GM18909 (cell line): ENCODE measurements at regions not wholly inside any gene's neighbourhood (a gene's known extent, or its start where the extent isn't known, plus 50 kb on each side); places are given as distances from the start of the nearest gene placed in this dataset.

Experiments
- ATAC-seq: cut with Tn5 transposase; IDR thresholded peaks from one replicate; pipeline ENCODE4 v1.9.1; 2021; ENCODE audit warnings: mild to moderate bottlenecking; ENCODE audit not compliant: unreplicated experiment, poor library complexity

DNA sequence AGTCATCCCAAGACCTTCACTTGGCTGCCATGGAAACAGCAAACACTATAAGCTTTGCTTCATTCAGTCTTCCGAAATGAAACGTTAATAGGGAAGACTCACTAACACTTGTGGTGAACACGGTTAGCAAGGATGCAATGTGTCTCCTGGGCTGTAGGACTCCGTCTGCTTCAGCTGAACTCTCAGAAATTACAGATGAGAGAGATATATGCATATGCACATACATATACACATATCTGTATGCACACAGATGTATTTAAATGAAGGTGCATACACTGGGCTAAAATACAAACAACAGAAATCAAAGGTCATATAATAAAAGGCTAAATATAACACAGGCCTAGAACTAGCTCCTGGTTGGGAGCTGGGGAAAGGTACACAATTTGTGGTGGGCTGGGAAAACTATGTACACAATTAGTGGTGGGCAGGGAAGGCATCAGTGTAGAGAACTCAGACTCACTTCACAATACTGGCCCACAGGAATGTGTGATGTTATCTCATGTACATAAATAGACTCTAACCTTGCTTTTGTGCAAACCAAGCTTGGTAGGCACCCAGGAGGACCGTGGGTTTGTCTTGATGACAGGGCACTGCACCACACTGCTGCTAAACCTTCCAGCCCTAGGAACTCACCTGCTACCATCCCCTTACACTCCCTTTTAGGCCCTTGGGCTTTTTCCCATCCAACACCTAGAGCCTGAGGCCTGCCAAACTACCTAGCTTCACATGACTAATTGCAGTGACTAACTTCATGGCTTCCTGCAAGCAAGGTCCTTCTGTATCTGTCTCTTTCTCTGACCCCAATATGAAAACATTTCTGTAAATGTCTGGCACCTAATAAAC is 873.1 kb downstream of the NSUN3 start:
- no peak for ATAC-seq

DNA sequence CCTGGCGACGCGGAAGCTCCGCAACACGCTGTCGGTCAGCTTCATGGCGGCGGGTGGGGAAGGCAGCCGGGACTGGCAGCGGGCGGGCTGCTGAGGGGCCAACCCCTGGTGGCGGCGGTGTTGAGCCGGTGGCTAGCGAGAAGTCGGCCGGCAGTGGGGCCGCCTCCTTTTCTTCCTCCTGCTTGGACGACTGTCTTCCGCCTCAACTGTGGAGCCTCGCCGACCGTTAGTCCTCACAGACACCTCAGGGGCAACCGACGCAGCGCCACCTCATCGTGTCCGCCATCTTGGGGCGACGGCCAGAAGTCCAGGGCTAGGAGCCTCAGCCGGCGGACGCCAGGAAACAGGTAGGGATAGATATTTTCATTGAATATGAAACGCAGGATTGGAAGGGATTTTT is 875.1 kb downstream of the NSUN3 start:
- ATAC-seq = no peak

DNA sequence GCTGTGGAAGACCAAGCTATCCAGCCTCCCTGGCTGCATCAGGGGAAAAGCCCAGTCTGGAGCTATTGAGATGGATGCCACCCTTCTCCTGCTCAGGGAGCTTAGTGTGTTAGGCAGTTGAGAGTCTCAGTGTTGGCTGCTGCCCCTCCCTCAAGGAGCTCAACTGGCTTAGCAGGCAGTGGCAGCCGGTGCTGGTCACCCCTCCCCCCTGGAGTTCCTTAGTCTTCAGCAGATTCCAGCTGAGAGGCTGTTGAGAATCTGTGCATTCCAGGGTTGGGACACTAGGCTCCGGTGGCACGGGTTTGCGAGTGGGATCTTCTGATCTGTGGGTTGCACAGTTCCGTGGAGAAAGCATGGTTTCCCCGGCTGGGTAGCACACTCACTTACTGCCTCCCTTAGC is 883.8 kb downstream of the NSUN3 start:
- no peak for ATAC-seq

DNA sequence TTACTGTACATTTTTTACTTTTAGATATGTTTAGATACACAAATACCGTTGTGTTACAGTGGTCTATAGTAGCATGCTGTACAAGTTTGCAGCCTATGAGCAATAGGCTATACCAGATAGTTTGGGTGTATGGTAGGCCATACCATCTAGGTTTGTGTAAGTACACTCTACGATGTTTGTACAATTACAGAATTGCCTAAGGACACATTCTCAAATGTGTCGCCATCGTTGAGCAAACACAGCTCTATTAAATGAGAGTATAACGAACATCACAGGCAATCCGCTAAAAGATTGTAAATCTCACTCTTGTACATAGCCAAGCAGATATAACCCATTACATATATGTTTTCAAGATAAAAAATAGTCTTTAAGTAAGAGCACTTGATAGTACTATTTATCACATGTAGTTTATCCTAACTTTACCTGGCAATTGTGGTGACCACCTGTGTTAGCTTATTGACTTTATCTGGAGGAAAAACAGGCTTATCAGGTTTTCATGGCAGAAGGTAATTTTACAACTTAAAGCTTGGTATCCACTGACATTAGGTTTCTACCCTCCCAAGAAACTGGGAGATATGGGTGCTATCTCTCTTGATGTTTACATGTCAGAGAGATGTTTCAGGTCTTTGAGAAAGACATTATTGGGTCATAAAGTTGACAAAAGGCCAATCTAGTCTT is 898.7 kb downstream of the NSUN3 start:
- ATAC-seq = no peak

DNA sequence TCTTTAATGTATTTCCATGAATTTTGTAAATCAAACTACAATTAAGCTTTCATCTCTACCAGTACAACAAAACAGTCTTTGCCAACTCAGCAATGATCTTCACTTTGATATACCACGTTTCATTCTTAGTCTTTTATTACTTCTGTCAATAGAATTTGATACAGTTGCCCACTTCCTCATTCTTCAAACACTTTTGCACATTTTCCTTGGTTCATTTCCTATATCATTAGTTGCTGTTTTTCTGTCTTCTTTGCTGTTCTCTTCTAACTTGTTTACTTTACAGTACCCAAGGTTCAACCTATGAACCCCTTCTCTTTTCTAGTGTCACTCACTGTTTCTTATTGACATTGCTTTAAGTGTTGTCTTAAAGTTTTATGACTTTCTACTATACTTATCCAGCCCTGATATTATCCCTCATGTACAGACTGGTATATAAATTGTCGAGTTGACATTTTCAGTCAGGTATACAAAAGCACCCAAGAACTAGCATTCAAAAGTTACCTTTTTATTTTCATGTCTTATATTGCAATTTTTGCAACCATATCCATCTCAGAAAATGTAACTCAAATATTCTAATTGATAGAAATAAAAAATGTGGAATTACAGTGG is 903.1 kb downstream of the NSUN3 start:
- no peak for ATAC-seq

DNA sequence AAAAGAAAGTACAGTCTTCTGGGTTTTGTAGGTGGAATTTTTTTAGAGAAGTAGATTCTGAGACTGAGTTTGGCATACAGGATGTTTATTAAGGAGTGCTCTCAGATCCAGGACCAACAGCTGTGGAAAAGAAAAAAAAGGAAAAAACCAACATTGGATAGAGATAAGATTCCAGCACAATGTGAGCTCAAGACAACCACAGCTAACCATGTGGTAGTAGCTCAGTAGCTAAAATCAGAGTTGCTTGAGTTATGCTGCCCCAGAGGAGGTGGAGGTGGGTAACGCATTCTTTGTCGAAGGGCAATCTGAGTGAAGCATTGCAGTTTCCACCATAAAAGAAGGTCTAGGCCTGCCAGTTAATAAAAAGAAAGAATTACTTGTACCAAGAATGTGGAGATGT is 904.3 kb downstream of the NSUN3 start:
- no peak for ATAC-seq

DNA sequence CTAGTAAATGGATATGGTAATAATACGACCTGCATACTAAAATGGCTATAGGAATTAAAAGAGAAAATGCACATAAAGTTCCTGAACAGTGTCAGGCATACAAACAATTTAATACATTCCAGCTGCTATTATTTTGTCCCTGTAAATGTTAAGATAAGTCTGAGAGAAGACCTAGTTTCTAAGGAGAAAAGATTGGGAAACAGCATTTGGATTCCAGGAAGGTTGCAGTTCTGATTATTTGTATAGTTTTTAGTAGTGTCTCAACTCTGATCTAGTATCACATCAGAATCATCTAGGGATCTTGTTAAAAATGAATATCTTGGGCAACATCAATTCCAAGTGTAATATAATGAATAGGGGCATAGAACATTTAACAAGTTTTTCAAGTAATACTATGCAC is 905.7 kb downstream of the NSUN3 start:
- no peak for ATAC-seq

DNA sequence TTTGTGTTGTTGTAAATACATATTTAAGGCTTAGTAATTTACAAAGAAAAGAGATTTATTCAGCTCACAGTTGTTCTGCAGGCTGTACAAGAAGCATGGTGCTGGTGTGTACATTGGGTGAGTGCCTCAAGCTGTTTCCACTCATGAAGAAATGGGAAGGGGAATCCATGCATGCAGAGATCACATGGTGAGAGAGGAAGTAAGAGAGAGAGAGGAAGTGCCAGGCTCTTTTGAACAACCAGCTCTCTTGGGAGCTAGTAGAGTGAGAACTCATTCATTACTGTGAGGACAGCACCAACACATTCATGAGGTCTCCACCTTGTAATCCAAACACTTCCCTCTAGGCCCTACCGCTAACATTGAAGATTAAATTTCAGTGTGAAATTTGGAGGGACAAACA is 909.2 kb downstream of the NSUN3 start:
- no peak for ATAC-seq

DNA sequence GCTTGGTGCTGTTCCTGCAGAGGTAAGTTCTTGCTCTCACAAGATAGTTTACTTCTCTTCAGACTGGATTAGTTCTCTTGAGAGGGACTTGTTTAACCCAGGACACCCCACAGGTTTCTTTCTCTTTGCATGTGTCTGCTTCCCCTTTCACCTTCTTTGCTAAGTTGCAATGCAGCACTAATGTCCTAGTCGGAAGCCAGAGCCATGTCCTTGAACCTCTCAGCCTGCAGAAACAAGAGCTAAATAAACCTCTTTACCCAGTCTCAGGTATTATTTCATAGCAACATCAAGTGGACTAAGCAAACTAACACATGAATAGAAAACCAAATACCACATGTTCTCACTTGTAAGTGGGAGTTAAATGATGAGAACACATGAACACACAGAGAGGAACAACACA is 915.2 kb downstream of the NSUN3 start:
- no peak for ATAC-seq

DNA sequence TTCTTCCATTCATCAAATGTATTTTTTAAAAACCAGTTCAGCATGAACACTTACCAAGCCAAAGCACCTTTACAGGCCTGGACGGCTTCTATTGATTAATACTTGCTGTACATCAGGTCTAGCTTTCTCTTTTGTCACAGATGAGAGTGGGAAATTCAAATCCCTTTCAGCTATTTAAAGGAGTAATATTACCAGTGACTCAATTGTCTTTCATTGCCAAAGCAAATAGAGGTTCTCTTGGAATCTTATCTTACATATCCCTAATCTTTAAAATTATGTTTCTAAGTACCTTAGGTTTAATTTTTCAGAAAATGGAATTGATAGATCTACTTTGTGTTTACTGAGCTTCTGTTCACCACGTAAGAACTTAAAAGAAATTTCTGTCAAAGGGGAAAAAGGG is 922.9 kb downstream of the NSUN3 start:
- ATAC-seq = no peak

DNA sequence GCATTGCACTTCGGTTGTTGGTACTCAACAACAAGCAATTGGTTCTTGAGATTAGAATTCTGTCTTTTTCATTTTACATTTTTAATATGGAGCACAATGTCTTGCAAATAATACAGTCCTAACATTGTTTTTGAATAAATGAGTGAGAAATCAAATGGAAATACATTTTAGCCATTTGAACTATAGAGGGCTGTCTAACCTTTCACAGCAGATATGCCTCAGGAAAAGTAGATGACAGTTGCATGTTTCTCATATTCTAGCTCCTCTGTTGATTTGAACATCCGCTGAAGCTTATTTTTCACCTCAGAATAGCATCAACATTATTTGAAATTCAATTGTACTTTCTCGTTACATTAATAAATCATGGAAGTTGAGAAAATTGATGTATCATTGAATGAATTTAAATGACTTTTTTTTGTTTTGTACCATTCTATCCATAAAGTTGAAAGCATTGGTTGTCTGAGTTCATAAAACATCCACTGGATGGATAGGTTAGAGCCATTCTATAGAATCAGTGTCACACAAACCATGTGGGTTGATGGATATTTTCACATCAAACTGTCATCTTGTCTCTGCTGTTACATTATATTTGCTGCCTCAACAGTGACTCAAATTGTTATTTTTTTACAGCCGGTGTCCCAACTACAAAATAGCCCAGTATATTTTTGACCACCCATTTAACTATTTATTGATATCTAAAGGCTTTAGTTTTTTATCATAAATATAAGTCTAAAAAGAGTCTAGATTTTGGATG is 928.3 kb downstream of the NSUN3 start:
- no peak for ATAC-seq

DNA sequence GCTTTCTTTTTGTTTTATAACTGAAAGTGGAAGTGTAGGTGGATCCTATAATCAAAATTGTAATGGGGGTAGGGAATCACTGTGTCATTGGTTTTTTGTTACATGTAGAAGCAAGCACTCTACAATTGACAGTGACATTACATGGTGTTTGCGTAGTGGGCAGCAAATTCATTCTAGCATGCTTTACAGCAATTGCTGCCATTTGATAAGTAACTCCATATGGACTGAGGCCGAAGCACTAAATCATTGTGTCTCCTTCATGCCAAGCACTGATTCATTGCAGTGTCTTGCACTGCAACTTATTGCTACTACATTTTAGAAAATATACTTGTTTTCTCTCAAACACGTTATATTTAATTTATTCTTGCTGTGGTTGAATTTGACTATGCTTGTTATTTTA is 933.9 kb downstream of the NSUN3 start:
- no peak for ATAC-seq

DNA sequence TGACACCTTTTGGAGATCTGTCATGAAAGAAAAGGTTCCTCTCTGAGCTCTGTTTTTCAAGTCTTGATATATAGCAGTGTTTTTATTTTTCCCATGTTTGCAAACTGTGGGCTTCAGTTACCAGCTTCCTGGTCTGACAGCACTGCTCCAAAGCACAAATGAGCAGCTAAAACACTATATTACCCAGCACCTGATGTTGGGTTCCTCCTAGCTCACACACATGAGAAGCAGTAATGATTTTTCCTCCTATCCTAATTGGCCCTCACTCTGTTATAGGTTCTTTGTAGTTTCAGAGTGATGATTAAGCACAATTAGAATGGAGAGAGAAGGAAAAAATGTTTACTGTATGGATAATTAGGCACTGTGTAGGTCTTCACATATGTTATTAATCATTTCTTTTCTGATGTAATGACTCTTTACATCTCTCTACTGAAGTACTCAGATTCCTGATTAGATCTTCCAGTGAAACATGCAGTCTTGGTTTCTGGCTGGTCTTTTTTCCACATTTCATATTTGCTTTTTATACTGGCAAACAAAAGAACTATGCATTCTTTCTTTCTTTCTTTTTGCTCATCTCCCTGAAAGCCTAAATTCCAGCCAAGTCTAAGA is 939.7 kb downstream of the NSUN3 start:
- no peak for ATAC-seq

DNA sequence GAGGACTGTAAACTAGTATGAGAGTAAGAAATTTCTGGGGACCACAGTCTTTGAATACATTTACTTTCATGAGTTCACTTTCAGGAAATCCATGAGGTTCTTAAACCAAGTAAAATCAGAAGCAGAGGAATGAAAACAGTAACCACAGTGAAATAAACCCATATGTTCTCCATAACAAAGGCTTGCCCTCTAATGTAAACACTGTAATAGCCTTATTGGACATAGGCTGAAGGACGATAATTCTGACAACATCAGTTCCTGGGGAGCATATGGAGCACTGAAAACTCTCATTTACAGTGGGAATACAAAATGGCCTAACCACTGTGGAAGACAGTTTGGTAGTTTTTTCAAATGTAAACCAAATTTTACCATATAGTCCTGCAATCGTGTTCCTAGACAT is 965.8 kb downstream of the NSUN3 start:
- ATAC-seq = no peak

DNA sequence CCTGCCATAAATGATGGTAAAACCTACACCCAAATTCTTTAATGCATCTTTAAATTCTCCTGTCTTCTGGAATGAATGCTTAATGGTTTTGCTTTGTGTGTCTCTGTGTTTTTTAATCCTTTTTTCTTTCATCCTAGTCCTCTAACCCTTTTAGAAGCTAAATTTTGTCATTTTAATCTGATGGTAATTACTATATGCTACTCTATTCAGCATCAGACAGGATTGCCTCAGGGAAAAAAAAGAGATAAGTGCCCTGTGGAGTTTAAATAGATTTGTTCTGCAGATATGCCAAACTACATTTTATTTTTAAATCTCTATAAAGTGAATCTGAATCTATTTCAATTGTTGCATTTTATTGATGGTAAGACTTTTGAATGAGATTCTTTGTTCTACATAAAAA is 966.8 kb downstream of the NSUN3 start:
- no peak for ATAC-seq

DNA sequence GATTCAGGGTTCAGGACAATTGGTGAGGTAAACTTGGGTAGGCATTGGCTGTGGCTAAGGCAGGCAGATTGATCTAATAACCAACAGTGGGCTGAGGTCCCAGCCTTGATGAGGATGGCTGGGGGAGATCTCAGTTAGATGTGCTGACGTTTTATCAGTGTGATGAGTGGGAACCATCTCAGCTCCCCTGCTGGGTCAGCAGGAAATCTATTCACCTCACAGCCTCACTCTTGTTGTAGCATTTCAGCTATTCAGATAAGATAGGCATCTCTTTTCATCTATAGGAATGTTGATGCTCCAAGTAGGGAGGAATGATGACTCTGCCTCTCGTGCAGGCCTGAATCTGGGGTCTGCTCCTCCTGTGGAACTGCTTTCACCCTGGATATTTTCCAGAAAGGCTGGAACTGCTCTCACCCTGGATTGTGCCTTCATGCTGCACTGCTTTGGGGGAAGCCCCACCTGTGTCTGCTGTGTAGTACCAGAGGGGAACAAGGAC is 973.7 kb downstream of the NSUN3 start:
- no peak for ATAC-seq

DNA sequence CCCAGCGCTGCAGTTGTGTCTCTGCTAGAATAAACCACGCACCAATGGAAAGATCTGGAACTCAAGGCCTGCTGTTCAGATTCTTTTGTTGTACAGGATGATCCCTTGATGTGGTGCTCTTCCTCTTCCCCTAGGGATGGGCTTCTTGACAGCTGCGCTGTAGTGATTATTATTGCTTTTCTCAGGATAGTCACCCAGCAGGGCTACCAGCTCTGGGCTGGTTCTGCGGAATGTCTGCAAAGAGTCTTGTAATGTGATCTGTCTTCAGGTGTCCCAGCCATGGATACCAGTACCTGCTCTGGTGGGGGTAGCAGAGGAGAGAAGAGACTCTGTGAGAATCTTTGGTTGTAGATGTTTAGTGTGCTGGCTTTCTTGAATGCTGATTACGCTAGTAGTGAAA is 974.2 kb downstream of the NSUN3 start:
- ATAC-seq = no peak

DNA sequence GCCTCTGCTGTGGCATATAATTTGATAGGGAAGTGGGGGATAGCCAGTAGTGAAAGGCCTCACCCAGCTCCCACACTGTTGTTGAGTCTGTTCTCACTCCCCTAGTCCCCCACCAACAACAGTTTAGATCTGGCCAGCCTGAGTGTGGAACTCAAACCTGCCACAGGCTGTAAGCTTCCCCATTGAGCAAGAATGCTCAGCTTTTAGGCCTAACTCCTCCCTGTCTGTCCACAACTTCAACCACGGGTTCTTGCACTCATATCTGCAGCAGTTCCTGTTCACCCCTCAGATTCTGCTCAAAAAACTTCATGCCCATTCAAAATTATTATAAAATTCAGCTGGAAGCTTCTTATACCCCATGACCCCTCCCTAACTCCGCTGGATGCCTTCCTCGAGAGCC is 975.1 kb downstream of the NSUN3 start:
- no peak for ATAC-seq

DNA sequence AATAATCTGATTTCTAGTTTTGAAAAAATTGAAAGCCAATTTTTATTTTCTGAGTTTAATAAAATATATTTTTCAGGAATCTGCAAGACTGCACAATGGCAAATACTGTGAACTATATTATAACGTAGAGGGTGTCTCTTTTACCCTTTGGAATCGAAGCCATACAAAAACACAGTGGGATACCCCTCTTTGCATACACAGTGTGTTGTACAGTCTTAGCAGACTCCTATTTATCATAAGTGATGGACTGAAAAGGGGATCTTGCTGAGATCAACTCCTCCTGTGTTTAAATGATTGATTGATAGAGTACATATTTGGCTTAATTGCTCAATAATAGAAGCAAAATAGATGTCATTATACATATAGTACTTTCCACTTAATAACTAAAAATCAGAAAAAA is 981.2 kb downstream of the NSUN3 start:
- ATAC-seq = no peak

DNA sequence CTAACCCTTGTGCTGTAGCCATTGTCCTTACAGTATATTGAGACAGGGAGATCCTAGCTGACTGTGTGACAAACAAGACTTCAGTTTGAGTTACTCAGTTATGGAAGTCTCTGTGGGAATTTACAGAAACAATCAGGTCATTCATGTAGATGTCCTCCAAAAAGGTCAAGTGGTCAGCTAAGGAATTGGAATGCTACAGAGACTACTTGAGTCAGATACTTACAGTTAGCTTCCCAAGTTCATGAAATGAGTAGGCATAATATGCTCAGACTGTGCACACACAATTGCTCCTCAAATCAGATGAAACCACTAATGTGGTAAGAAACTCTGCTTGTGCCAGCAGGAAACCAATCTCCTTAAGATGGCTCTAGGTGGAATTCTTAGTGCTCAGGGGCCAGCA is 985.7 kb downstream of the NSUN3 start:
- ATAC-seq = no peak
